Stimulated activated CD8-positive, alpha-beta memory T cell treated with anti-CD3 and anti-CD28 coated beads, Interleukin-7, amount 100 ng/mL, for 1 hour (primary cell): ENCODE measurements at regions not wholly inside any gene's neighbourhood (a gene's known extent, or its start where the extent isn't known, plus 50 kb on each side); places are given as distances from the start of the nearest gene placed in this dataset.

Source experiments
- DNase-seq, 2 donors: peaks; one replicate each; pipeline ENCODE4 v3.0.0-alpha.2; 2020; ENCODE audit warnings: low read depth in 2 of 2

DNA sequence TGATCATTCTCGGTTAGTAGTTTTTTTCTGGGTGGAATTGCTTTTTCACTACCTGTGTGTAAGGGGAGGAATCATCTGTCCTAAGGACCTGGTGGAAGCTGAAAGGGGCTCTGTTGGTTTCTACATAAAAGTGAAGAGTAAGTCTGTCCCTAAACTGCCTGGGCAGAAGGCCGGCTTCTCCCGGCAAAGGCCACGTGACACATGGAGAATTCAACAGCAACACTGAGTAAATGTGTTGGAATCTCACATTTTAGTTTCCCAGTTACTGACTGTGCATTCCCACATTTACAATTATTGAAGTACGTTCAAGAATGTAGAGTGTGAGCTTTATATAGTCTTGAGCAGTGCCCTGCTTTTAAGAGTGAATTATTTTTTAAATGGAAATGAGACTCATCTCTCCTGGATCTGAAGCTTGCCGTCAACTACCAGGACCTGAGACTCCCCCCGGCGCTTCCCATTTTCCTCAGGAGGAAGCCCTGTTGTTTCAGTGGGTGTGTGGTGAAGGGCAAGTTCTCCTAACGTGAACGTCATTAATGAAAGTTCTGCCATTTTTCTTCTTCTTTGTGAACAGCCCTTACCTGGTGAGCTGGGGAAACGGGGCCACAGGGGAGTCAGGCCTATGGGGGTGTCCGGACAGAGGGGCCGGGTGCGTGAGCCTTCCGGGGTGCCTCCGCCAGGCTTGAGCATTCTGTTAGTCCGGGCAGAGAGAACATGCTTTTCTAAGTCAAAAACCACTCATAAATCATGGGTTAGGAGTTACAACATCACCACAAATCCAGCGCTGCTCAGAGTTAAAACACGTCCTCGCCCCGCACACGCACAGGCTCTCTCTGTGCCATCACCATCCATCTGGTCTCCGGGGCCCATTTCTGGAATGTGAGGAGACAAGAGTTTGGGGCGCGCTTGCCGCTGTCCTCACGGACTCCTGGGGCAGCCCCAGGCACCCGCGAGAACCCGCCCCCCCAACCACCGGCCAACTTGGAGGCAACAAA is 56.6 kb upstream of the SMOC2 start:
- no peak for DNase-seq

DNA sequence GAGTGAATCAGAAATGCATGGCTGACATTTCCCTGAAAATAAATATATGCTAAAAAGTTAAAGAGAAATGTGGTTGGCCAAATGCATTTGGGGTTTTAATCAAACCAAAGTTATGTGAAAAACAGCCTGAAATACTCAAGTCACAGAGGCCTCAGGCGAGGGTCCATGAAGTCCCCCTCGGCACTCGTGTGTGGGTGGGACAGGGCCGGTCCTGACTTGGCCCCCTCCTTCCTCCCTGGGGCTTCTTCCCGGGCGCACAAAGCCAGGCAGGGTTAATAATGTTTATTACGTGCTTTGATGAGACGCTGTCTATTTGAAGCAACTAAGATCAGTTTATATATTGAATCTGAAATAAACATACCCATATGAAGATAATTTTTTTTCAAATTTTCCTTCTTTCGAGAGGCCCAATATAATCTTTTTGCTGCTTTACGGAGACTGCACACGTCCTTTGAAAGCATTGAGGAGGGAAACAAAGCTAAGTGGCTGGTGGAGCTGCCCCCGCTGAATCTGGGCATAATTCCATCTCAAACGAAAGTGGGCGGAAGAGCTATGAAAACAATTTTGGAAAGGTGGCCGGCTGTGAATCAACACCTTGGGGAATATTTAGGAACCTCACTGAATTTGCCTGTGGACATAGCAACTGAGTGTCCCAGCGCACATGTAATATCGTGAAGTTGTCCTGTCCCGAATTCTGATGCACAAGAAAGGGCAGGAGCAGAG is 55.8 kb upstream of the SMOC2 start:
- DNase-seq: no peak

DNA sequence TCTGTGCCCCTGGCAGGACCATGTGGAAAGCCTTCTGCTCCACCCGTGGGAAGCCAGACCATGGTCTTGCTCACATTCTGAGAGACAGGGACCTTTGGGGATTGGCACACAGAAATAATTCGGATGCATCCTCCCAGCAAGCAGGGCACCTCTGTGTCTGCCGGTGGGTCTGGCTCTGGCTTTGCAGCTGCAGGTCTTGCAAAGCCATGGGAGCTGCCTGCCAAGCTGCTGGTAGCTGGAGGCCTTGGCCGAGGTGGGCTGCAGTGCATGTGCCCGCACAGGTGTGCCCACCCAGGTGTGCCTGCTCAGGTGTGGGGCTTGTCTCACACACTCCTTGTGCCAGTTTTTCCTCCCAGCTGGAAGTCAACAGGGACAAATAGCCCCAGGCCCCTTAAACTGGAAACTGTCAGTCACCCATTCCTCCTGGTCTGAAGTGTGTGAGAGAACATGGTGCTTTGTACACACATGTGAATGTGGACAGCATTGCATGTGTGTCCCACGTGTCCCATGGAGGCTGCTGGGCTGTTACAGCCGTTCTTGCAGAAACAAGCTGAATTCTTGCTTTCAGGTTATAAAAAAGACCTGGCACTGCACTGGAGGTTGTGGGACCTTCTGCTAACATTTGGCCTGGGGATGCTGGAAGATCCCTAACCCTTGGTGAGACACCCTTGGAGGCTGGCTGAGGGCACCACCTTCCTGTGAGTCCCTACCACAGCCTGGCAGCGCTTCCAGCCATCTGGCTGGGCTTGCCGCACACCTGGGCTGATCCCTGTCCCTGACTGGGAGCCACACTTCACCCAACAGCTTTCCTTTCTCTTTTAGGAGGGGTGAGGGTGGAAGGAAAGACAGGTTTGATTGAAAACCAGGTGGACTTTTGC is 54.9 kb upstream of the SMOC2 start:
- DNase-seq: no peak

DNA sequence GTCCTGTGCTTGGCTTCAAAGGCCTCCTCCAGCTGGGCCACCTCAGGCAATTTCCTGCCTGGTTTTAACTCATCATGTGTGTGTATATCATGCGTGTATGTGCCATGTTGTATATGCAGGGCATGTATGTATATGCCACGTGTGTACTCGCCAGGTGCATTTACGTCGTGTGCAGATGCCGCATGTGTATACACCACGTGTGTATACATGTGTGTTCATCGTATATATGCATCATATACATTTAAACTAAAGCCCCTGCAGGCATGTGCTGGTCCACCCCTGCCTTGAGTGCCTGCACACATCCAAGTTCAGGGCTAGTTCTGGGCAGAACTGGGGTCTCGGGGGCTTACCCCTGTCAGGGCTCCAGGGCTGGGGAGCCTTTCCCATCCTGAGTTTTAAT is 54.0 kb upstream of the SMOC2 start:
- no peak for DNase-seq

DNA sequence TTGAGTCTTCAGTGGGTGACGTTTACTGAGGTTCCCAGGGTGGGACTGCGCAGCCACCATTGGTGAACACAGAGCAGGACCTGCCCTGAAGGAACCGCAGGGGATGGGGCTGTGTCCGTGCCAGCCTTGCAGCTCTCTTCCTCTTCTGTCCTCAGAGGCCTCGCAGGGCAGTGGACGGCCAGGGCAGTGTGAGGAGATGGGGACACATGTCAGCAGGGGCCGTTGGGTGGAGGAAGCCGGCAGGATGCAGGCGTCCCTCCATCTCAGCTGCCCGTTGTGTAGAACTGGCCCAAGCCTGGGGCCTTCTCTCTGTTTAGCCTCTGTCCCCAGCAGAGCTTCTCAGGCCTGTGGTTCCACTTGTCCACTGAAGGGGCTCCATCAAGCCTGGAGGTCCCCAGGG is 53.6 kb upstream of the SMOC2 start:
- DNase-seq: no peak

DNA sequence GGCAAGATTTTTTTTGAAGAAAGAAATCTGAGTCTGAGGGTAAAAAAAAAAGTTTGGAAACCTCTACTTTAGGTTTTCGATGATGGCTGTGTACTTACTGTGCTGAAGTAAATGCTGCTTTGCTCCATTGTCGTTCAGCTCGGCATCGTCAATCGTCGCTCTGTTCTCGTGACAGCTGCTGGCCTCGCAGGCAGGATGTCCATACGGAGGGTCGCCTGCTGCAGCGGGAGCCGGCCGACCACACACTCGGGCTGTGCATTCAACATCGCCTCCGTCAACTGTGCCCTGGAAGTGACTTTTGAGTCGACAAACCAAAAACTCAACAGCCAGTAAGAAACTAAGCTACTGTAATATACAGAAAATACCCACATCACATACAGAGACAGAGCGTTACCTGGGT is 53.1 kb upstream of the SMOC2 start:
- no peak for DNase-seq

DNA sequence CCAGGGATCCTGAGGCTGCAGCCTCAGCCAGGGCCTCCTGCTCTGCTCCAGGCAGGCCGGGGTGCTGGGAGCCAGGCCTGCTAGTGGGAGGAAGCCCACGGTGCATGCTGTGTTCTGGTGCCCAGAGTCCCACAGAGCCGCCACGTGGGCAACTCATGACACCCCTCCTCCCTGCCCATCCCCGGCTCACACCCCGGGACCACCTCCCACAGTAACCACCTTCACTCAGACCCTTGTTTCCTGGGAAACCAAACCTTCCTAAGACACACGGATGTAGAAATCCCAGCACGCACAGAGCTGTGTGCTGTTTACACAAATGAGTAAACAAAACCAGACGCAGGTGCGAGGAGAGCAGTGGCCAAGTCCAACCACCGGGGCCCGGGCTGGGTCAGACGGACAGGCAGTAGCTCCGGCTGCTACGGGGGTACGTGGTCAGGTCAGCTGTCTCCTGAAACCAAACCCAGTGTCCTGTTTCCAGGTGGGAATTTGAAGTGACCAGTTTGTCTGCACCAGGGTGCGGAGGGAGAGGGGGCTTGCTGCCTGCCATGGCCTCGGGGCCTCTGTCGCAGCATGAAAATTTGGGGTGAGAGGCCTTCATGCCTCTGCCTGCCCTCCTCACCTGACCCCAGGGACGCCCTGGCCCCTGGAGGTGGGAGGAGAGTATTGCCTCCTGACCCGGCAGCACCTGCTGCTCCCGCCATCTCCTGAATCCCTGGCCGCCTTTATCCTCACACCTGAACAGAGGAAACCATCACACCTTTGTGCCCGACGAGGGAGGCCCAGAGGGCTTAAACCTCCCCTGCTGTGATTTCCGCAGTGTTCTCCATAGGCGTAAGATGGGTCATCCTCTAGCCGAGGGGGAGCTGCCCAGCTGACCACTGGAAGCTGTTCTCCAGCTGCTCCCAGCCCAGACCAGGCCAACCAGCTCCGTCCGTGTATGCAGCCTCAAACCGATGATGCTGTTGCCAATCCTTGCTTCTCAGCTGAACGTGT is 52.0 kb upstream of the SMOC2 start:
- no peak for DNase-seq

DNA sequence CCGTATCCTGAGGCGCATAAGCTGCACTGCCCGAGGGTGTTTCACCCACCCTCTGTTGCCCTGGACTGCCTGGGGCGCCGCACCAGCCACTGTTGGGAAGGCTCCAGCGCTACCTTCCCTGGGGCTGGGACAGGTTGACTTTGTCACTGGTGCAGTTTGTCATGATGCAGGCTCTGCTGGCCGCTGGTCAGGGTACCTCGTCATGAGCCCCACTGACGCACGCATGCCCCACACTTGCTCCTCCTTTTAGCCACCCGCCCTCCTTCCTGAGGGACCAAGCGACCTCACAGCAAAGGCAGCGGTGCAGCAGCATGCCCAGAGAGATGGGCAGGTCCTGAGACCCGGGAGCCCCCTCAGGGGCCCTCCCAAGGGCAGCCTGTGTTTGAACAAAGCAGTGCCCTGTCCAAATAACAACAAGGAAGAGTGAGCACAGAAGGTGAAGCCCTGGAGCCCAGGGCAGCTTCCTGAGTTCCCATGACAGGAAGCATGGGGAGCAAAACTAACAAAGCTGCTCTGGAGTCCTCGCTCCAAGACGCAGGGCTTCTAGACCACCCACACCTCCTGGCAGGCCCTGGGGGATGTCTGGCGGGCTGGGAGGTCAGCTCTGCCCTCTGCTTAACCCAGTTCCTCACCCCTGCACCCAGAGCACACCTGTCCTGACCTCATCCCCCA is 50.1 kb upstream of the SMOC2 start:
- DNase-seq: no peak
